SK-N-SH (cell line): ENCODE measurements at regions not wholly inside any gene's neighbourhood (a gene's known extent, or its start where the extent isn't known, plus 50 kb on each side); places are given as distances from the start of the nearest gene placed in this dataset.
"Not testable (repeated sequence)": the region's sequence is repeated elsewhere in the genome, so short reads cannot be mapped to it uniquely, and the experiment has no call there.

Experiments used
- CTCF ChIA-PET: fragments of 300-600, 350-600 bp; formaldehyde crosslinking; extraction: SDS; loops from one replicate; lab custom pipeline; 2021; lab: Yijun Ruan, JAX
- POLR2A ChIA-PET: fragments of 350-600 bp; sonication (Branson Sonifier 250); formaldehyde crosslinking; extraction: SDS; loops from one replicate; lab custom pipeline; 2020; ENCODE audit warnings: antibody characterized with exemption, inconsistent platforms; lab: Yijun Ruan, JAX
- DNase-seq: peaks from one replicate; pipeline ENCODE4 v3.0.0; 2012
- H2AFZ ChIP-seq: fragments of 200-600 bp; sonication (generic); 2 replicates; pipeline ENCODE4 v1.8.1; 2016; ENCODE audit warnings: antibody characterized with exemption, mild to moderate bottlenecking, low read depth
- H3F3A ChIP-seq: fragments of 200-600 bp; sonication (generic); replicated peaks from 2 replicates; pipeline ENCODE3; 2016; ENCODE audit warnings: antibody characterized with exemption, mild to moderate bottlenecking; ENCODE audit not compliant: insufficient read depth
- H3K27ac ChIP-seq, 2 experiments: fragments of 200-500 bp in 1 of 2; fragments of 200-600 bp in 1 of 2; sonication (Bioruptor generic) in 1 of 2; sonication (generic), shearing (Covaris generic) in 1 of 2; 2 replicates each; pipeline versions ENCODE4 v1.5.1 to v1.6.1; 2014 to 2016; ENCODE audit warnings: low read depth in 2 of 2, inconsistent platforms in 1 of 2, low read length in 1 of 2, mild to moderate bottlenecking in 1 of 2, mixed read lengths in 1 of 2
- H3K27me3 ChIP-seq: fragments of 200-600 bp; sonication (generic), shearing (Covaris generic); 2 replicates; pipeline ENCODE4 v1.6.1; 2016; ENCODE audit warnings: mixed run types; ENCODE audit not compliant: insufficient read depth
- H3K36me3 ChIP-seq, 2 experiments: fragments of 200-500 bp in 1 of 2; fragments of 200-600 bp in 1 of 2; sonication (Bioruptor generic) in 1 of 2; sonication (generic) in 1 of 2; replicated peaks in 1 of 2; 2 replicates each; pipeline versions ENCODE3 to v1.5.1; 2014 to 2016; ENCODE audit warnings: low read length in 1 of 2, mild to moderate bottlenecking in 1 of 2; ENCODE audit not compliant: insufficient read depth in 2 of 2, control insufficient read depth in 1 of 2
- H3K4me1 ChIP-seq, 2 experiments: fragments of 200-500 bp in 1 of 2; fragments of 200-600 bp in 1 of 2; sonication (Bioruptor generic) in 1 of 2; sonication (generic), shearing (Covaris generic) in 1 of 2; 2 replicates each; pipeline versions ENCODE4 v1.5.1 to v1.6.1; 2014 to 2016; ENCODE audit warnings: low read depth in 1 of 2, low read length in 1 of 2, mixed run types in 1 of 2; ENCODE audit not compliant: insufficient read depth in 2 of 2, control insufficient read depth in 1 of 2
- H3K4me2 ChIP-seq: fragments of 200-600 bp; sonication (generic), shearing (Covaris generic); 2 replicates; pipeline ENCODE4 v1.6.1; 2017; ENCODE audit warnings: mixed run types
- H3K4me3 ChIP-seq, 2 experiments: fragments of 200-500 bp in 1 of 2; fragments of 200-600 bp in 1 of 2; sonication (Bioruptor generic) in 1 of 2; sonication (generic), shearing (Covaris generic) in 1 of 2; 2 replicates each; pipeline versions ENCODE4 v1.5.1 to v1.8.1; 2014 to 2016; ENCODE audit warnings: low read depth in 2 of 2, inconsistent platforms in 1 of 2, low read length in 1 of 2, mild to moderate bottlenecking in 1 of 2, mixed read lengths in 1 of 2, moderate library complexity in 1 of 2
- H3K79me2 ChIP-seq: fragments of 200-600 bp; sonication (generic); 2 replicates; pipeline ENCODE4 v1.8.1; 2017; ENCODE audit warnings: mild to moderate bottlenecking; ENCODE audit not compliant: insufficient read depth
- H3K9ac ChIP-seq: fragments of 200-600 bp; sonication (generic); 2 replicates; pipeline ENCODE4 v1.6.1; 2017; ENCODE audit warnings: mixed run types
- H3K9me2 ChIP-seq: fragments of 200-600 bp; sonication (generic); 2 replicates; pipeline ENCODE4 v1.6.1; 2017; ENCODE audit warnings: mixed run types
- H3K9me3 ChIP-seq: fragments of 200-600 bp; sonication (generic); 2 replicates; pipeline ENCODE4 v1.6.1; 2017; ENCODE audit warnings: mixed run types, mild to moderate bottlenecking, moderate library complexity
- H4K20me1 ChIP-seq: fragments of 200-600 bp; sonication (generic); 2 replicates; pipeline ENCODE4 v1.6.1; 2017; ENCODE audit warnings: mild to moderate bottlenecking, mixed run types; ENCODE audit not compliant: insufficient read depth
- EP300 ChIP-seq, 2 experiments: IDR thresholded peaks; 2 replicates each; pipeline versions ENCODE4 v1.4.0 to v1.6.1; 2012; ENCODE audit warnings: borderline replicate concordance in 1 of 2, low read depth in 1 of 2, low read length in 1 of 2
- FOSL2 ChIP-seq: IDR thresholded peaks from 2 replicates; pipeline ENCODE4 v1.4.0; 2012; ENCODE audit warnings: low read depth, mild to moderate bottlenecking, moderate library complexity, borderline replicate concordance
- FOXM1 ChIP-seq: IDR thresholded peaks from 2 replicates; pipeline ENCODE4 v1.4.0; 2012; ENCODE audit warnings: low read depth, mild to moderate bottlenecking
- GATA2 ChIP-seq: sonication (generic); formaldehyde crosslinking; IDR thresholded peaks from 2 replicates; pipeline ENCODE4 v1.5.0; 2020; ENCODE audit warnings: mild to moderate bottlenecking, missing genetic modification reagents
- MAX ChIP-seq: IDR thresholded peaks from 2 replicates; pipeline ENCODE4 v1.4.0; 2012; ENCODE audit warnings: low read depth
- NRF1 ChIP-seq: IDR thresholded peaks from 2 replicates; pipeline ENCODE4 v1.6.1; 2012; ENCODE audit warnings: low read depth, mild to moderate bottlenecking, low read length
- PBX3 ChIP-seq: IDR thresholded peaks from 2 replicates; pipeline ENCODE4; 2012
- POLR2AphosphoS5 ChIP-seq: IDR thresholded peaks from 2 replicates; pipeline ENCODE4 v1.6.1; 2012; ENCODE audit warnings: low read depth, low read length
- RCOR1 ChIP-seq: fragments of 150-350 bp; IDR thresholded peaks from 2 replicates; pipeline ENCODE4 v1.6.1; 2017; ENCODE audit warnings: antibody characterized with exemption, low read length
- REST ChIP-seq: IDR thresholded peaks from 2 replicates; pipeline ENCODE4 v1.6.1; 2012; ENCODE audit warnings: mild to moderate bottlenecking, low read depth, low read length, moderate library complexity
- TCF12 ChIP-seq: IDR thresholded peaks from 2 replicates; pipeline ENCODE4 v1.4.0; 2012
- WGBS: methylation state at CpG from one replicate; pipeline ENCODE4 v1.1.6; 2017; ENCODE audit warnings: low lambda C conversion rate; 5-methylcytosine and 5-hydroxymethylcytosine counted together

- no peak for TF ChIP-seq PBX3
- TF ChIP-seq NRF1: no peak
- TF ChIP-seq MAX: no peak
- no peak for TF ChIP-seq POLR2AphosphoS5
- TF ChIP-seq, all 33 proteins: peak for 0
Observed at GRCh38 chr1:208350815-208351214, 106.6 kb upstream of the PLXNA2 start (continued).

- POLR2A ChIA-PET: no interaction called here
- TF ChIP-seq NRF1 (no peak), TCF12 (peak; percentile 8; the same call in 1 of the 2 replicates), RCOR1 (0 out of 2 replicates have a peak, but pooled peaks have one; percentile 46), REST (no peak), EP300 (IDR thresholded peaks at IDR 0.05; ENCODE audit: borderline replicate concordance in 1 of 2, low read depth in 1 of 2, low read length in 1 of 2) (peak in 1 of 2 experiments; percentile 48; a peak in 1 of 4 replicates), FOSL2 (no peak), FOXM1 (no peak), GATA2 (CRISPR knock-in tag) (peak; percentile 49; the same call in 1 of the 2 replicates)
- TF ChIP-seq, all 33 proteins: peak for 4
- Histone ChIP-seq H3K4me2 (no peak overlapping the region), H3F3A (no peaks in the 10 kb centered on the region), H3K9ac (no peak overlapping the region), H3K9me2 (no peaks in the 10 kb centered on the region), H3K36me3 (no peaks in the 10 kb centered on the region), H3K4me3 (no peak overlapping the region), H2AFZ (no peak overlapping the region), H3K4me1 (peaks cover 0 to 6% of the 10 kb centered on the region in 2 experiments; a peak in 2 of 4 replicates), H3K9me3 (no peaks in the 10 kb centered on the region), H3K27me3 (no peaks in the 10 kb centered on the region), H3K79me2 (no peaks in the 10 kb centered on the region), H3K27ac (no peak overlapping the region; a peak in 1 of 4 replicates), H4K20me1 (no peaks in the 10 kb centered on the region)
- CTCF ChIA-PET: interaction anchor here (1.1 to 1.5 kb wide), 2 partner anchors 19 to 354 kb away, joined by 3 read pairs; no protein-coding TSS in a partner anchor
- WGBS: 50% methylated on average over 8 of the region's 8 CpGs
- peak; percentile 42 for DNase-seq
Observed at GRCh38 chr1:208351838-208352237, 107.7 kb upstream of the PLXNA2 start.

GRCh38 chr1:208353797-208354196 is 109.6 kb upstream of the PLXNA2 start:
- H3K9me3 ChIP-seq, H3K9ac ChIP-seq, H3K9me2 ChIP-seq, CTCF ChIA-PET, H3K27me3 ChIP-seq, H2AFZ ChIP-seq, H4K20me1 ChIP-seq, DNase-seq, H3K4me2 ChIP-seq, H3F3A ChIP-seq, H3K4me1 ChIP-seq, H3K36me3 ChIP-seq, H3K27ac ChIP-seq, POLR2A ChIA-PET, H3K79me2 ChIP-seq, H3K4me3 ChIP-seq: not testable (repeated sequence)
- 62% methylated on average over 5 of the region's 5 CpGs for WGBS
